PC-3 (cell line): ENCODE measurements at regions not wholly inside any gene's neighbourhood (a gene's known extent, or its start where the extent isn't known, plus 50 kb on each side); places are given as distances from the start of the nearest gene placed in this dataset.

Source experiments
- ATAC-seq: fragments of 200-7000 bp; cut with Tn5 transposase; 2 replicates; pipeline ENCODE4 v1.9.1; 2020; ENCODE audit warnings: mild to moderate bottlenecking, moderate library complexity
- BruUV-seq: library from RNA; stranded (reverse); fragments of 400-500 nt; replicated peaks from 2 replicates; lab custom pipeline; 2021; lab: Mats Ljungman, UMichigan
- CTCF ChIA-PET: fragments of 300-600 bp; sonication (Branson Sonifier 250); formaldehyde crosslinking; loops from one replicate; lab custom pipeline; 2022; ENCODE audit warnings: antibody characterized with exemption; lab: Charles Lee
- POLR2A ChIA-PET: fragments of 300-600 bp; sonication (Branson Sonifier 250); formaldehyde crosslinking; loops from one replicate; lab custom pipeline; 2022; ENCODE audit warnings: antibody characterized with exemption; ENCODE audit not compliant: unreplicated experiment; lab: Charles Lee
- DNase-seq: peaks from one replicate; pipeline ENCODE4 v3.0.0-alpha.2; 2015
- H2AFZ ChIP-seq: fragments of 300-600 bp; sonication (generic); 2 replicates; pipeline ENCODE4 v1.6.0; 2016; ENCODE audit warnings: antibody characterized with exemption, low read length
- H3F3A ChIP-seq: fragments of 300-600 bp; sonication (generic); one replicate; pipeline ENCODE4 v1.6.0; 2017; ENCODE audit warnings: antibody characterized with exemption, low read length, control low read depth, mild to moderate bottlenecking; ENCODE audit not compliant: unreplicated experiment
- H3K27ac ChIP-seq: fragments of 300-600 bp; sonication (generic); 2 replicates; pipeline ENCODE4 v1.5.1; 2016; ENCODE audit warnings: mild to moderate bottlenecking, low read length
- H3K27me3 ChIP-seq: fragments of 300-600 bp; sonication (generic); 2 replicates; pipeline ENCODE4 v1.6.1; 2016; ENCODE audit warnings: low read length, mixed read lengths
- H3K36me3 ChIP-seq: fragments of 300-600 bp; sonication (generic); 2 replicates; pipeline ENCODE4 v1.6.1; 2016; ENCODE audit warnings: low read depth, mixed run types, low read length, mixed read lengths
- H3K4me1 ChIP-seq: fragments of 300-600 bp; sonication (generic); 2 replicates; pipeline ENCODE4 v1.5.1; 2016; ENCODE audit warnings: low read length; ENCODE audit not compliant: insufficient read depth
- H3K4me2 ChIP-seq: fragments of 300-600 bp; sonication (generic); 2 replicates; pipeline ENCODE4 v1.6.0; 2016; ENCODE audit warnings: low read length
- H3K4me3 ChIP-seq: fragments of 300-600 bp; sonication (generic); 2 replicates; pipeline ENCODE4 v1.5.1; 2016; ENCODE audit warnings: mild to moderate bottlenecking, low read length, mixed read lengths
- H3K79me2 ChIP-seq: fragments of 300-600 bp; sonication (generic); 2 replicates; pipeline ENCODE4 v1.6.1; 2017; ENCODE audit warnings: low read length, mixed read lengths
- H3K9ac ChIP-seq: fragments of 300-600 bp; sonication (generic); 2 replicates; pipeline ENCODE4 v1.6.0; 2016; ENCODE audit warnings: mild to moderate bottlenecking, low read length
- H3K9me2 ChIP-seq: fragments of 300-600 bp; sonication (generic); replicated peaks from 2 replicates; pipeline ENCODE4 v1.6.1; 2016; ENCODE audit warnings: mixed run types, low read length, mixed read lengths
- H3K9me3 ChIP-seq: fragments of 300-600 bp; sonication (generic); 2 replicates; pipeline ENCODE4 v1.6.1; 2016; ENCODE audit warnings: low read length, mixed read lengths
- H4K20me1 ChIP-seq: fragments of 300-600 bp; sonication (generic); 2 replicates; pipeline ENCODE4 v1.6.1; 2016; ENCODE audit warnings: low read length, mixed read lengths
- EZH2 ChIP-seq: fragments of 300-600 bp; sonication (generic); IDR thresholded peaks from one replicate; pipeline ENCODE4 v1.6.1; 2017; ENCODE audit warnings: antibody characterized with exemption, mild to moderate bottlenecking, low read length; ENCODE audit not compliant: unreplicated experiment
- EZH2phosphoT487 ChIP-seq: fragments of 300-600 bp; sonication (generic); IDR thresholded peaks from 2 replicates; pipeline ENCODE4 v1.6.1; 2018; ENCODE audit warnings: mild to moderate bottlenecking, antibody characterized with exemption, low read length, borderline replicate concordance
- intact Hi-C: fragments of 100-400 bp; cut with micrococcal nuclease; formaldehyde crosslinking; loops from 2 replicates; pipeline ENCODE4 v1.9.0; 2023
- TF ChIP-seq, protein P1 (sequence below): fragments of 300-600 bp; sonication (generic); conservative IDR thresholded peaks from 2 replicates; pipeline ENCODE4 v1.5.1; 2017; ENCODE audit warnings: antibody characterized with exemption, low read depth, mild to moderate bottlenecking, low read length

DNA sequence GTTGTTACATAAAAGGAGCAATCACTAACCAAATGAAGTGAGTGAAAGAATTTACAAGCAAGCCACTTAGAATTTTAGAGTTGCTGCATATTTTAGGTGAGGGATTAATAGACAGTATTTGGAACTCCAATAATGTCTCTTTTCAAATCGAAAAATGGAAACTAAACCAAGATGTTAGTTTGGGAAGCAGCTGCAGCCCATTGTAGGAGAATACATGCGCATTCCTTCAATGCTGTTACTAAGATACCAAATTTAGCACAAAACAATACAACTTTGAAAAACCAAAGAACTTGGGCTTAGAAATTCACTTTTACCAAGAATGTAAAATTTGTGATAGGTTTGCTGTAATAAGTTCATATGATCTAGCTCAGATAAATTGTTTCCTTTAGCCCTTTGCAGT, 411.8 kb upstream of the CDH6 start:
- BruUV-seq = no TSS peak
- DNase-seq (no peak), ATAC-seq (no peak)
- Histone ChIP-seq H3K27ac (no peak overlapping the region), H3K36me3 (no peaks in the 10 kb centered on the region), H2AFZ (no peak overlapping the region), H3K4me3 (no peak overlapping the region), H3K4me2 (no peak overlapping the region), H3F3A (no peaks in the 10 kb centered on the region), H3K4me1 (no peaks in the 10 kb centered on the region), H3K9me3 (no peaks in the 10 kb centered on the region), H3K27me3 (peaks cover 10% of the 10 kb centered on the region), H4K20me1 (no peaks in the 10 kb centered on the region), H3K9ac (no peak overlapping the region), H3K9me2 (no peaks in the 10 kb centered on the region), H3K79me2 (no peaks in the 10 kb centered on the region)
- TF ChIP-seq EZH2 = no peak
- TF ChIP-seq EZH2phosphoT487 = no peak
- TF ChIP-seq, protein P1, sequence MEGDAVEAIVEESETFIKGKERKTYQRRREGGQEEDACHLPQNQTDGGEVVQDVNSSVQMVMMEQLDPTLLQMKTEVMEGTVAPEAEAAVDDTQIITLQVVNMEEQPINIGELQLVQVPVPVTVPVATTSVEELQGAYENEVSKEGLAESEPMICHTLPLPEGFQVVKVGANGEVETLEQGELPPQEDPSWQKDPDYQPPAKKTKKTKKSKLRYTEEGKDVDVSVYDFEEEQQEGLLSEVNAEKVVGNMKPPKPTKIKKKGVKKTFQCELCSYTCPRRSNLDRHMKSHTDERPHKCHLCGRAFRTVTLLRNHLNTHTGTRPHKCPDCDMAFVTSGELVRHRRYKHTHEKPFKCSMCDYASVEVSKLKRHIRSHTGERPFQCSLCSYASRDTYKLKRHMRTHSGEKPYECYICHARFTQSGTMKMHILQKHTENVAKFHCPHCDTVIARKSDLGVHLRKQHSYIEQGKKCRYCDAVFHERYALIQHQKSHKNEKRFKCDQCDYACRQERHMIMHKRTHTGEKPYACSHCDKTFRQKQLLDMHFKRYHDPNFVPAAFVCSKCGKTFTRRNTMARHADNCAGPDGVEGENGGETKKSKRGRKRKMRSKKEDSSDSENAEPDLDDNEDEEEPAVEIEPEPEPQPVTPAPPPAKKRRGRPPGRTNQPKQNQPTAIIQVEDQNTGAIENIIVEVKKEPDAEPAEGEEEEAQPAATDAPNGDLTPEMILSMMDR = no peak
- intact Hi-C loops = no loop called here
- POLR2A ChIA-PET = no interaction called here
- CTCF ChIA-PET = no interaction called here

DNA sequence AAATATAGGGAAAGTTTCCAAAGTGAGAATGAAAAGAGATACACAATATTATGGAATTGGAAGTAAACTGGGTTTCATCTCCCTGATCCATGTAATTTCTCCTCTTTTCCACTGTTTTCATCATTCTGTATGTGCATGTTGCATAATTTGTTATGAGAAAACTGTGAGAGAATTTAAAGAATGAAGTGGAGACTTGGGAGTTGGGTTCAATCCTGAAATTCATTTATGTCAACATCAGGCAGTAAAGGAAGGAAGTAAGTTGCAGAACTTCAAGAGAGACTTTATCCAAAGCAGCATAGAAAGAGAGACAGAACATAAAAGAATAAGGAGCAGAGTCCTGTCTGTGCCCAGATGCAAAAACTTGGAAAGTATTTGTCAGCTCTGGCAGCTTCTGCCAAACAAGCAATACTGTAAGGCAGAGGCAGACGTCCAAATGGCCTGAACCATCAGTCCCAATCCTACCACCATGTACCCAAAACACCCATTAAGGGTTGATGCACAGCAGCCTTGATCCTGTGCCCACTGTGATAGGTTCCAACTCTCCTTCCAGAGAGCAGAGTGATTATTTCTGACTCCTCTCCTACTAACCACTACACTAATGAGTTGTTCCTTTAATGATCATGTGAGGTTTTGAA, 425.3 kb upstream of the CDH6 start:
- Histone ChIP-seq H3K79me2 (no peaks in the 10 kb centered on the region), H3K4me2 (no peak overlapping the region), H3K9me3 (no peaks in the 10 kb centered on the region), H2AFZ (no peak overlapping the region), H3K27ac (no peak overlapping the region), H3K9me2 (no peaks in the 10 kb centered on the region), H3K4me1 (no peaks in the 10 kb centered on the region), H3K27me3 (peaks cover 5% of the 10 kb centered on the region; the same call in 1 of the 2 replicates), H3K4me3 (no peak overlapping the region), H3F3A (no peaks in the 10 kb centered on the region), H3K9ac (no peak overlapping the region), H3K36me3 (no peaks in the 10 kb centered on the region), H4K20me1 (no peaks in the 10 kb centered on the region)
- DNase-seq (no peak), ATAC-seq (no peak)
- BruUV-seq = no TSS peak
- intact Hi-C loops = no loop called here
- CTCF ChIA-PET = no interaction called here
- TF ChIP-seq EZH2phosphoT487 (no peak), EZH2 (no peak)
- TF ChIP-seq, protein P1 = no peak
- POLR2A ChIA-PET = no interaction called here

DNA sequence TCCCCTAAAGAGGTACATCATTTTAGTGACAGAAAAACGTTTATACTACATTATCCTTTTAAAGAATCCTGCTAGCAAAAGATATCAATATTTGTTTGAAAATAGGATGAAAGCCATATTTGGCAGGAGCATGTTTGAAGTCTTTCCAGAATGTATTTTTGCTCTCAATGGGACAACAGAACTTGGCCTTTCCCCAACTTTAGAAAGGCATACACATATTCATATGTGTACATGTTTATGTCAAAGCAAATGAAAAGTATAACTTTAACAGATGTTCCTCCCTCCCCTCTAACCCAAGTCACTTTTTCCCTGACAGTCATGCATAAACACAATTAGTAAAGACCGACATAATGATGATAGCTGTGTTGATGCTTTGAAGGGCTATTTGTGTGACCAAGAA, 427.8 kb upstream of the CDH6 start:
- no peak overlapping the region for H2AFZ ChIP-seq
- H3K9ac ChIP-seq = no peak overlapping the region
- H3K27ac ChIP-seq = no peak overlapping the region
- no peaks in the 10 kb centered on the region for H3K79me2 ChIP-seq
- TF ChIP-seq EZH2 (no peak), EZH2phosphoT487 (no peak)
- TF ChIP-seq, protein P1 = no peak
- ATAC-seq (no peak), DNase-seq (no peak)
- no peaks in the 10 kb centered on the region for H3K36me3 ChIP-seq
- H3K9me2 ChIP-seq = no peaks in the 10 kb centered on the region
- H4K20me1 ChIP-seq = no peaks in the 10 kb centered on the region
- no peaks in the 10 kb centered on the region for H3K27me3 ChIP-seq
- intact Hi-C loops = no loop called here
- no peaks in the 10 kb centered on the region for H3K9me3 ChIP-seq
- no peak overlapping the region for H3K4me3 ChIP-seq
- CTCF ChIA-PET = no interaction called here
- no TSS peak for BruUV-seq
- no peaks in the 10 kb centered on the region for H3K4me1 ChIP-seq
- no peak overlapping the region for H3K4me2 ChIP-seq
- POLR2A ChIA-PET = no interaction called here
- H3F3A ChIP-seq = no peaks in the 10 kb centered on the region
